ENCODE measurements at regions not wholly inside any gene's neighbourhood (a gene's known extent, or its start where the extent isn't known, plus 50 kb on each side); places are given as distances from the start of the nearest gene placed in this dataset.

DNA sequence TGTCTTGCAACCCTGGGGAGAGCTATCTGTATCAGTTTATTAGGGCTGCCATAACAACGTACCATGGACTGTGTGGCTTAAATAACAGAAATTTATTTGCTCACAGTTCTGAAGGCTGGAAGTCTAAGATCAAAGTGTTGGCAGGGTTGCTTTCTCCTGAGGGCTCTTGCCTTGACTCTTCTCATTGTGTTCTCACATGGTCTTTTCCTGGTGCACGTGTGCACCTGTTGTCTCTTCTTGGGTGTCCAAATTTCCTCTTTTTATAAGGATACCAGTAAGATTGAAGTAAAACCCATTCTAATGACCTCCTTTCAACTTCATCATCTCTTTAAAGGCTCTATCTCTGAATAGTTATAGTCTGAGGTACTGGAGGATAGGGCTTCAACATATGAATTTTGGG is 72.3 kb upstream of the PDE7B start:
- Mint-ChIP-seq H3K4me1 (no peaks in the 10 kb centered on the region), H3K27ac (no peak overlapping the region), H3K36me3 (peaks cover 2% of the 10 kb centered on the region), H3K9me3 (no peaks in the 10 kb centered on the region), H3K27me3 (no peaks in the 10 kb centered on the region), H3K4me3 (no peak overlapping the region)

DNA sequence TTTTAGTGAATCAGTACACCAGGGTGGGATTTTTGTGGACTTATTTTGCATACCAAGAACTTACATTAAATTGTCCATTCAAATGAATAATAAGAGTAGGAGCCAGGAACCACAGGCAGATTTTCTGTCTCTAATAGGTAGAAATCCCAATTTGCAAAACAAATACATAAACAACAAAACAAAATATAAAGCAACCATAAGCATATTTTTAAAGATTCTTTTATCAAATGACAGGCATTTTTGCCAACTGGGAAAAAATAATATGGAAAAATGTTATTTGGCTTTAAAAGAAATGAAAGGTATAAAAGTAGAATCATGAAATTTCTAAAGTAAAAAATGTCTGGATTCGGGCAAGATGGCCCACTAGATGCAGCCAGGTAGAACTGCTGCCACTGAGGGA is 71.2 kb upstream of the PDE7B start:
- H3K4me1 Mint-ChIP-seq, result no peaks in the 10 kb centered on the region
- H3K27ac Mint-ChIP-seq, result no peak overlapping the region
- H3K9me3 Mint-ChIP-seq, result no peaks in the 10 kb centered on the region
- H3K36me3 Mint-ChIP-seq, result no peaks in the 10 kb centered on the region
- H3K4me3 Mint-ChIP-seq, result no peak overlapping the region
- H3K27me3 Mint-ChIP-seq, result no peaks in the 10 kb centered on the region

DNA sequence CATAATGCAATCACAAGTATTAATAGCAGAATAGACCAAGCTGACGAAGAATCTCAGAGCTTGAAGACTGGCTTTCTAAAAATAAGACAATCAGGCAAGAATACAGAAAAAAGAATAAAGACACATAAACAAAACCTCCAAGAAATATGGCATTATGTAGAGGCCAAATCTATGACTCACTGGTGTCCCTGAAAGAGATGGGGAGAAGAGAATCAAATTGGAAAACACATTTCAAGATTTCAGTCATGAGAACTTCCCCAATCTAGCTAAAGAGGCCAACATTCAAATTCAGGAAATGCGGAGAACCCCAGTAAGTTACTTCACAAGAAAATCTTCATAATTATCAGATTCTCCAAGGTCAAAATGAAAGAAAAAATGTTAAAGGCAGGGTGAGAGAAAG is 69.0 kb upstream of the PDE7B start:
- no peak overlapping the region for H3K4me3 Mint-ChIP-seq
- no peaks in the 10 kb centered on the region for H3K27me3 Mint-ChIP-seq
- no peak overlapping the region for H3K27ac Mint-ChIP-seq
- H3K9me3 Mint-ChIP-seq, result no peaks in the 10 kb centered on the region
- H3K36me3 Mint-ChIP-seq, result no peaks in the 10 kb centered on the region
- H3K4me1 Mint-ChIP-seq, result no peaks in the 10 kb centered on the region

- Mint-ChIP-seq H3K4me1 (no peaks in the 10 kb centered on the region), H3K27ac (no peak overlapping the region), H3K9me3 (no peaks in the 10 kb centered on the region), H3K36me3 (no peaks in the 10 kb centered on the region), H3K4me3 (no peak overlapping the region), H3K27me3 (no peaks in the 10 kb centered on the region)
Measured at GRCh38 chr6:135784507-135784906, 67.0 kb upstream of the PDE7B start.

DNA sequence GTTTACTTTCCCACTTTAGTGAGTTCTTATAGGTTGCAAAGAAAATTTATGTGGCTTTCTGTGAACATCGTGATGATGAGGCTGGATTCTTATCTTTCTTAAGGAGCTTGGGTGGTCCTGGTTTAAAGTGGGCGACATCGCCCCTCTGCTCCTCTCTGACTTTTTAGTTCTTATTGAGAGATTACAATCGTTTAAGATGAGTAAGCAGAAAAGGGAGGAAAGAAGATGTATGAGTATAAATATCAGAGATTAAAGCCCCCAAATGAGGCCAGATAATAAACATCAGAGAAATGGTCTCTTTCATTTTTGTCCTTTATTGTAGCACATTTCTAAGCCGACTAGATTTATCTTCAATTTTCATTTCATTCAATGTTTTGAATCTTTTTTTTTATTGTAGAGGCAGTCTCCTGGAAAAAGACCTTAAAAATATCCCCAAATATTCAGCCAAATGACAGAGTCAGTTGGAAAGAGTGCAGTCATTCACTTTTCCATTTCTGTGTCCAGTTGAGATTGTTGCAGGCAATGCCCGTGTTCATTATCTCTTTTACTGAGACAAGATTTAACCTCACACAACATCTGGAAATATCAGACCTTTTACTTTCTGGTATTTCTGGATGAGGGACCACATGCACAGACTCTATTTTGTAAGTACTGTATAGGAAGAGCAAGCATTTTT is 62.0 kb upstream of the PDE7B start:
- no peaks in the 10 kb centered on the region for H3K9me3 Mint-ChIP-seq
- H3K27ac Mint-ChIP-seq, result no peak overlapping the region
- no peak overlapping the region for H3K4me3 Mint-ChIP-seq
- no peaks in the 10 kb centered on the region for H3K36me3 Mint-ChIP-seq
- no peaks in the 10 kb centered on the region for H3K27me3 Mint-ChIP-seq
- no peaks in the 10 kb centered on the region for H3K4me1 Mint-ChIP-seq

DNA sequence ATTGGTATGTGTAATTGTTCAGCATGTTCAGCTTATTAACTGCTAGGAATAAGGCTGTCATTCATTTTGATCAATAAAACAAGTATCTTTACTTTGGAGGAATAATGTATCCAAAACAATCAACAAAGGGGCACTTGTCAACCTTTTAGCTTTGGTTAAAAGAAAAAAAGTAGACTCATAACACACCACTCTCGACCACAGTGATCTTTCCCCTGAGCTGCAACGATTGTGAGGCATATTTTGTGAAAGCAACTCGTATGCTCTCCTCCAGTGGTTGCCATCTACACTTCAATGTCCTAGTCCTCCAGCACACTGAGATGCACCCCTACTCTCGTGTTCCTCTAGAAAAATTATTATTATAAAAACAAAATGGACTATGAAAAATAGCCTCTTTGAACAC is 60.1 kb upstream of the PDE7B start:
- no peaks in the 10 kb centered on the region for H3K36me3 Mint-ChIP-seq
- H3K27ac Mint-ChIP-seq, result no peak overlapping the region
- no peaks in the 10 kb centered on the region for H3K4me1 Mint-ChIP-seq
- H3K4me3 Mint-ChIP-seq, result no peak overlapping the region
- no peaks in the 10 kb centered on the region for H3K9me3 Mint-ChIP-seq
- H3K27me3 Mint-ChIP-seq, result no peaks in the 10 kb centered on the region

DNA sequence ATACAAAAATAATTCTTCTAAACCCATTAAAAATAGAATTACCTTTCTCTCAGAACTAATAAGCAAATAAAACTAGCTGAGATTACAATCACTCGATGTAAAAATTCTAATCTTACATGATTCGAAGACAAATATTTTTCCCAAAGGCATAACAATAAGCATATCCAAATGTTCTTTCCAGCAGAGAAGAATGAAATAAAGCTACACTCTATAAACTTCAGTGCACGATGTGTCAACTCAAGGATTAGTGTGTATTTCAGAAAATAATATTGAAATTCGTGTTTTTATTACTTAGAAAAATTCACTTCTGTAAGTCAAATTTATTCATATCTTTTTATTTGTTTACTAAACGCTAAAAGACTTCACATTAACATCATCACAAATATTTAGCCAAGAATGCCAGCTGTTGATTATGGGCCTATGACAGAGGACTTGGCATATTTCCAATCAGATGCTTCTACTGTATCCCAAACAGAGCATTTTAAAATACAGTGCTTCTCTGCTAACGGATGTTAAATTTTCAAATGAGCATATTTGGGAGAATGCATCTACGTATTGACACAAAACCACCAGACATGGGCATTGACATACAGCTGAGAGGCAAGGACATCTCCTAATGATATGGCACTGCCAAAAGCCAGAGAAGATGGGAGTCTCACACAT is 54.7 kb upstream of the PDE7B start:
- Mint-ChIP-seq H3K27ac (no peak overlapping the region), H3K27me3 (no peaks in the 10 kb centered on the region), H3K9me3 (no peaks in the 10 kb centered on the region), H3K4me3 (no peak overlapping the region), H3K4me1 (peaks cover 4% of the 10 kb centered on the region), H3K36me3 (no peaks in the 10 kb centered on the region)

- H3K36me3 Mint-ChIP-seq, result no peaks in the 10 kb centered on the region
- no peak overlapping the region for H3K4me3 Mint-ChIP-seq
- H3K27ac Mint-ChIP-seq, result no peak overlapping the region
- no peaks in the 10 kb centered on the region for H3K9me3 Mint-ChIP-seq
- H3K27me3 Mint-ChIP-seq, result no peaks in the 10 kb centered on the region
- H3K4me1 Mint-ChIP-seq, result peaks cover 4% of the 10 kb centered on the region
Measured at GRCh38 chr6:135797361-135797760, 54.1 kb upstream of the PDE7B start.

DNA sequence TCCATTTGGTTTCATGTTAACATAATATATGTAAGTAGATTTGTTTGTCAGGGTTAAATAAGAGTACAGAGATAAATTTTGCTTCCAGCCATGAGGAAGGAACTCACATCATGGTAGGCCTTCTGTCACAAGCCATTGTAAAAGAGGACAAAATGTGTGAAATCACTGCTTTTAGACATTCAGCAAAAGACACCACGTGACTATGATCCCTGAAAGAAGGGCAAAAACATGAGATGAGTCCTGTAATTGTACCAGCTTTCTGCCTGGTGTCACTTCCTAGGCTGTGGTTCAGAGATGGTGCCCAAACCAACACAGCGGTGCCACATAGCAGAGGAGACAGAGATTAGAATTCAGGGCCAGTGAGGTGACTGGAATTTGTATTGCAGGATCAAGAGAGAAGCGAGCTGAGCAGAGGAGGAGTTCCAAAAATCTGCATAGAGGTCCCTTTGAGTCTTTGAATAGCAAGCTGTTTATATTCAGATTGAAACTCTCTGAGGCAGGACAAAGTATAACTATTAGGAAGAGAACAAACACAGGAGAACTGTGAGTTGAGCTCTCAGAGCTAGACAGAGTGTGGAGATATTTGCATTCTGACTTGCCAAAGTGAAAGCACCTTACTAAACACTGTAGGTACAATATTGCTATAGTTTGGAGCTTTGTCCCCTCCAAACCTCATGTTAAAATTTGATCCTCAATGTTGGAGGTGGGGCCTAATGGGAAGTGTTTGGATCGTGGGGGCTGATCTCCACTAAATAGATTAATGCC is 52.6 kb upstream of the PDE7B start:
- Mint-ChIP-seq H3K4me1 (peaks cover 4% of the 10 kb centered on the region), H3K4me3 (no peak overlapping the region), H3K27me3 (no peaks in the 10 kb centered on the region), H3K27ac (no peak overlapping the region), H3K36me3 (no peaks in the 10 kb centered on the region), H3K9me3 (no peaks in the 10 kb centered on the region)

Measured in activated naive CD4-positive, alpha-beta T cell treated with anti-CD3 and anti-CD28 coated beads, Interleukin-2, amount 50 U/mL, for 24 hours (primary cell).